ENCODE measurements at regions not wholly inside any gene's neighbourhood (a gene's known extent, or its start where the extent isn't known, plus 50 kb on each side); places are given as distances from the start of the nearest gene placed in this dataset.

GRCh38 chr20:7305976-7306375 is 538.5 kb downstream of the BMP2 start:
- no peak for TF ChIP-seq EZH2 (IDR thresholded peaks at IDR 0.05; ENCODE audit: low read depth, unreplicated experiment)
- no peak for TF ChIP-seq CTCF (conservative IDR thresholded peaks at IDR 0.05; ENCODE audit: low read depth in 2 of 2)
- TF ChIP-seq POLR2AphosphoS5 (IDR thresholded peaks at IDR 0.05; ENCODE audit: low read depth), result no peak
- no peak for TF ChIP-seq EZH2phosphoT487 (IDR thresholded peaks at IDR 0.05; ENCODE audit: unreplicated experiment)
- TF ChIP-seq ZNF462 (CRISPR knock-in tag; IDR thresholded peaks at IDR 0.05), result no peak
- no peak for TF ChIP-seq REST (IDR thresholded peaks at IDR 0.05; ENCODE audit: unreplicated experiment)

All from GM23338 (cell line).